IMR-90 (cell line): ENCODE measurements at regions not wholly inside any gene's neighbourhood (a gene's known extent, or its start where the extent isn't known, plus 50 kb on each side); places are given as distances from the start of the nearest gene placed in this dataset.

Experiments
- ATAC-seq: fragments of 200-7000 bp; cut with Tn5 transposase; 2 replicates; pipeline ENCODE4 v1.9.1; 2020; ENCODE audit warnings: low read depth, mild to moderate bottlenecking, moderate library complexity
- BruUV-seq: library from RNA; stranded (reverse); fragments of 400-500 nt; replicated peaks from 2 replicates; lab custom pipeline; 2021; lab: Mats Ljungman, UMichigan
- CTCF ChIA-PET: fragments of 300-600 bp; formaldehyde crosslinking; extraction: SDS; loops from one replicate; lab custom pipeline; 2021; ENCODE audit warnings: antibody characterized with exemption; lab: Yijun Ruan, JAX
- POLR2A ChIA-PET: fragments of 300-600 bp; sonication (Branson Sonifier 250); formaldehyde crosslinking; loops from one replicate; lab custom pipeline; 2022; ENCODE audit warnings: antibody characterized with exemption; ENCODE audit not compliant: unreplicated experiment; lab: Charles Lee
- DNase-seq: peaks from one replicate; pipeline ENCODE4 v3.0.0; 2013
- H2AFZ ChIP-seq: replicated peaks from 2 replicates; pipeline ENCODE3; 2013; ENCODE audit warnings: low read length, mild to moderate bottlenecking; ENCODE audit not compliant: poor library complexity
- H2AK5ac ChIP-seq: 2 replicates; pipeline ENCODE4 v1.6.1; 2013; ENCODE audit warnings: low read depth, low read length, inconsistent platforms
- H2AK9ac ChIP-seq: replicated peaks from 2 replicates; pipeline ENCODE3; 2013; ENCODE audit warnings: mild to moderate bottlenecking, low read depth, low read length, moderate library complexity; ENCODE audit not compliant: poor library complexity
- H2BK120ac ChIP-seq: 2 replicates; pipeline ENCODE4 v1.6.1; 2013; ENCODE audit warnings: low read depth, low read length, inconsistent platforms
- H2BK15ac ChIP-seq: 3 replicates; pipeline ENCODE4 v1.6.1; 2013; ENCODE audit warnings: low read depth, low read length, inconsistent platforms
- H2BK20ac ChIP-seq: 2 replicates; pipeline ENCODE4 v1.6.1; 2013; ENCODE audit warnings: low read depth, mild to moderate bottlenecking, inconsistent platforms, low read length, moderate library complexity
- H2BK5ac ChIP-seq: 2 replicates; pipeline ENCODE4 v1.6.1; 2013; ENCODE audit warnings: mild to moderate bottlenecking, low read depth, low read length, inconsistent platforms; ENCODE audit not compliant: poor library complexity, severe bottlenecking
- H3K14ac ChIP-seq: replicated peaks from 2 replicates; pipeline ENCODE4 v1.6.1; 2013; ENCODE audit warnings: low read depth, low read length, inconsistent platforms
- H3K18ac ChIP-seq: 2 replicates; pipeline ENCODE4 v1.6.1; 2013; ENCODE audit warnings: low read depth, low read length, control low read depth
- H3K23ac ChIP-seq: 2 replicates; pipeline ENCODE4 v1.6.1; 2013; ENCODE audit warnings: low read depth, low read length, inconsistent platforms
- H3K27ac ChIP-seq: 2 replicates; pipeline ENCODE4 v1.5.1; 2013; ENCODE audit warnings: mild to moderate bottlenecking, control low read depth, low read length; ENCODE audit not compliant: insufficient read depth
- H3K27me3 ChIP-seq: 2 replicates; pipeline ENCODE4 v1.6.1; 2013; ENCODE audit warnings: low read length; ENCODE audit not compliant: control insufficient read depth, insufficient read depth
- H3K36me3 ChIP-seq: 2 replicates; pipeline ENCODE4 v1.6.1; 2013; ENCODE audit warnings: low read length, mixed read lengths; ENCODE audit not compliant: control insufficient read depth, insufficient read depth
- H3K4ac ChIP-seq: 2 replicates; pipeline ENCODE4 v1.6.1; 2013; ENCODE audit warnings: low read depth, low read length, inconsistent platforms
- H3K4me1 ChIP-seq: 2 replicates; pipeline ENCODE4 v1.6.1; 2013; ENCODE audit warnings: low read length, mixed read lengths; ENCODE audit not compliant: control insufficient read depth, insufficient read depth
- H3K4me2 ChIP-seq: 2 replicates; pipeline ENCODE4 v1.6.1; 2013; ENCODE audit warnings: low read depth, mild to moderate bottlenecking, control low read depth, low read length, moderate library complexity
- H3K4me3 ChIP-seq: 2 replicates; pipeline ENCODE4 v1.5.1; 2013; ENCODE audit warnings: low read depth, mild to moderate bottlenecking, control low read depth, low read length, moderate library complexity; ENCODE audit not compliant: insufficient read depth
- H3K56ac ChIP-seq: 2 replicates; pipeline ENCODE4 v1.6.1; 2013; ENCODE audit warnings: low read length, inconsistent platforms; ENCODE audit not compliant: insufficient read depth; ENCODE audit errors: extremely low read depth
- H3K79me1 ChIP-seq, 2 experiments: 2 replicates each; pipeline ENCODE4 v1.6.1; 2013; ENCODE audit warnings: low read length in 2 of 2, inconsistent platforms in 1 of 2, low read depth in 1 of 2
- H3K9ac ChIP-seq: 2 replicates; pipeline ENCODE4 v1.6.1; 2013; ENCODE audit warnings: low read depth, low read length, control low read depth
- H3K9me1 ChIP-seq: 2 replicates; pipeline ENCODE4 v1.6.1; 2013; ENCODE audit warnings: low read length, inconsistent platforms; ENCODE audit not compliant: insufficient read depth
- H3K9me3 ChIP-seq: 2 replicates; pipeline ENCODE4 v1.6.1; 2013; ENCODE audit warnings: low read length; ENCODE audit not compliant: control insufficient read depth, insufficient read depth
- H4K20me1 ChIP-seq: 2 replicates; pipeline ENCODE4 v1.6.1; 2013; ENCODE audit warnings: low read length, inconsistent platforms; ENCODE audit not compliant: insufficient read depth
- H4K5ac ChIP-seq: 2 replicates; pipeline ENCODE4 v1.6.1; 2013; ENCODE audit warnings: mild to moderate bottlenecking, low read depth, low read length, control low read depth
- H4K8ac ChIP-seq, 2 experiments: 2 replicates each; pipeline ENCODE4 v1.6.1; 2013; ENCODE audit warnings: low read depth in 2 of 2, low read length in 2 of 2, control low read depth in 1 of 2, inconsistent platforms in 1 of 2
- H4K91ac ChIP-seq: 2 replicates; pipeline ENCODE4 v1.6.1; 2013; ENCODE audit warnings: low read depth, low read length, inconsistent platforms; ENCODE audit not compliant: insufficient read depth
- BHLHE40 ChIP-seq: fragments of 150-350 bp; IDR thresholded peaks from 2 replicates; pipeline ENCODE4 v1.6.1; 2016; ENCODE audit warnings: mild to moderate bottlenecking, low read depth, low read length
- CHD1 ChIP-seq: IDR thresholded peaks from 2 replicates; pipeline ENCODE4 v1.6.1; 2012; ENCODE audit warnings: low read depth, low read length, improper control_type of control experiment
- ELK1 ChIP-seq: fragments of 150-350 bp; IDR thresholded peaks from 2 replicates; pipeline ENCODE4 v1.6.1; 2016; ENCODE audit warnings: low read depth, mild to moderate bottlenecking, low read length, moderate library complexity, borderline replicate concordance
- MAZ ChIP-seq: IDR thresholded peaks from 2 replicates; pipeline ENCODE4 v1.6.1; 2012; ENCODE audit warnings: low read depth, mild to moderate bottlenecking, low read length, improper control_type of control experiment, moderate library complexity, borderline replicate concordance
- MXI1 ChIP-seq: IDR thresholded peaks from 2 replicates; pipeline ENCODE4 v1.6.1; 2012; ENCODE audit warnings: low read depth, mild to moderate bottlenecking, low read length, moderate library complexity, borderline replicate concordance
- POLR2A ChIP-seq: IDR thresholded peaks from 2 replicates; pipeline ENCODE4 v1.6.1; 2012; ENCODE audit warnings: mild to moderate bottlenecking, low read depth, low read length
- RFX5 ChIP-seq: IDR thresholded peaks from 2 replicates; pipeline ENCODE4 v1.8.0; 2012; ENCODE audit warnings: low read depth, mild to moderate bottlenecking, low read length, moderate library complexity
- WGBS, 2 experiments: methylation state at CpG; one replicate each; pipeline versions ENCODE4 v1.1.5 to v1.1.7; 2013; ENCODE audit warnings: missing lambda C conversion rate in 2 of 2; ENCODE audit not compliant: insufficient read length in 1 of 2; ENCODE audit errors: extremely low coverage in 2 of 2; 5-methylcytosine and 5-hydroxymethylcytosine counted together
- dilution Hi-C: fragments of 300-500 bp; cut with HindIII; formaldehyde crosslinking; loops from one replicate; pipeline ENCODE4 v1.14.3; 2018; ENCODE audit warnings: low sequenced_read_pairs; ENCODE audit not compliant: unreplicated experiment
- in situ Hi-C: fragments of 300-500 bp; cut with MboI; formaldehyde crosslinking; loops from 3 replicates; pipeline ENCODE4 v1.14.3; 2019; ENCODE audit warnings: low sequenced_read_pairs, inconsistent platforms, mixed read lengths
- intact Hi-C: fragments of 100-400 bp; cut with micrococcal nuclease; formaldehyde crosslinking; loops from 2 replicates; pipeline ENCODE4 v1.10.0; 2022

- Histone ChIP-seq H3K4me2 (no peak overlapping the region), H3K9me1 (no peaks in the 10 kb centered on the region), H2AFZ (no peak overlapping the region), H2BK120ac (no peak overlapping the region), H3K23ac (no peak overlapping the region), H4K20me1 (no peaks in the 10 kb centered on the region), H3K4me1 (no peaks in the 10 kb centered on the region), H2BK5ac (no peak overlapping the region), H4K91ac (no peak overlapping the region), H3K9me3 (no peaks in the 10 kb centered on the region), H3K4ac (no peak overlapping the region), H2AK5ac (no peak overlapping the region), H2BK20ac (no peak overlapping the region), H2AK9ac (no peak overlapping the region), H3K36me3 (no peaks in the 10 kb centered on the region), H3K56ac (no peak overlapping the region), H3K14ac (no peak overlapping the region), H3K79me1 (no peaks in the 10 kb centered on the region), H3K27me3 (peaks cover 70% of the 10 kb centered on the region), H2BK15ac (no peak overlapping the region), H3K9ac (no peak overlapping the region), H3K27ac (no peak overlapping the region), H4K8ac (no peak overlapping the region), H4K5ac (no peak overlapping the region), H3K4me3 (no peak overlapping the region), H3K18ac (no peak overlapping the region)
- dilution Hi-C loops (no loop called here), in situ Hi-C loops (no loop called here), intact Hi-C loops (no loop called here)
- ChIA-PET POLR2A (no interaction called here), CTCF (no interaction called here)
- ATAC-seq (no peak), DNase-seq (no peak)
- no TSS peak for BruUV-seq
- TF ChIP-seq RFX5 (no peak), MXI1 (no peak), MAZ (no peak), BHLHE40 (no peak), CHD1 (no peak), POLR2A (no peak), ELK1 (no peak)
- 91% methylated on average over 4 of the region's 17 CpGs; no CpG with 5 or more reads in 1 of the 2 experiments for WGBS, 2 experiments
Observed at GRCh38 chr2:120432976-120433815, 87.3 kb downstream of the INHBB start.
